Gastrocnemius medialis (tissue), 4 donors: ENCODE measurements at regions not wholly inside any gene's neighbourhood (a gene's known extent, or its start where the extent isn't known, plus 50 kb on each side); places are given as distances from the start of the nearest gene placed in this dataset.

ENCODE experiments used
- ATAC-seq, 2 donors: fragments of 150-250 bp; one replicate each; pipeline ENCODE4 v1.9.1; 2016
- DNase-seq, 2 donors: peaks; one replicate each; pipeline ENCODE4 v3.0.0-alpha.2; 2019
- H3K27ac ChIP-seq, 4 donors: fragments of 200-600 bp; sonication (generic); 1 replicate in 1 of 4; 2 replicates in 3 of 4; pipeline ENCODE4 v1.5.1; 2016 to 2018; ENCODE audit warnings: mild to moderate bottlenecking in 2 of 4, moderate library complexity in 1 of 4
- H3K27me3 ChIP-seq, 3 donors: fragments of 200-600 bp; sonication (generic) in 2 of 3; 1 replicate in 1 of 3; 2 replicates in 2 of 3; pipeline versions ENCODE4 v1.5.1 to v1.6.0; 2016 to 2019; ENCODE audit warnings: mild to moderate bottlenecking in 1 of 3, moderate library complexity in 1 of 3
- H3K36me3 ChIP-seq, 2 donors: fragments of 200-600 bp; sonication (generic) in 1 of 2; one replicate each; pipeline ENCODE4 v1.5.1; 2017 to 2018
- H3K4me1 ChIP-seq, 2 donors: fragments of 200-600 bp; sonication (generic) in 1 of 2; one replicate each; pipeline ENCODE4 v1.5.1; 2016 to 2017; ENCODE audit warnings: mild to moderate bottlenecking in 2 of 2
- H3K4me3 ChIP-seq, 4 donors: fragments of 200-600 bp; sonication (generic) in 3 of 4; 1 replicate in 1 of 4; 2 replicates in 3 of 4; pipeline ENCODE4 v1.5.1; 2016 to 2019; ENCODE audit warnings: mild to moderate bottlenecking in 2 of 4
- H3K9me3 ChIP-seq, 3 donors: fragments of 200-600 bp; sonication (generic) in 2 of 3; 1 replicate in 1 of 3; 2 replicates in 2 of 3; pipeline ENCODE4 v1.5.1; 2016 to 2019
- CTCF ChIP-seq, 5 experiments: fragments of 450-650 bp in 3 of 5; fragments of 200-600 bp in 2 of 5; sonication (generic) in 2 of 5; IDR thresholded peaks in 4 of 5; conservative IDR thresholded peaks in 1 of 5; 1 replicate in 4 of 5; 2 replicates in 1 of 5; pipeline ENCODE4 v1.5.1; 2016 to 2019; ENCODE audit warnings: antibody characterized with exemption in 5 of 5, mild to moderate bottlenecking in 3 of 5, moderate library complexity in 3 of 5
- POLR2A ChIP-seq, 2 donors: fragments of 450-650 bp; IDR thresholded peaks; one replicate each; pipeline ENCODE4 v1.6.1; 2017; ENCODE audit warnings: antibody characterized with exemption in 2 of 2, mild to moderate bottlenecking in 2 of 2, moderate library complexity in 2 of 2
- in situ Hi-C, 4 donors: fragments of 200-750 bp; cut with MboI; loops; one replicate each; pipeline versions ENCODE4 v1.15.0 to v1.8.0; 2017; ENCODE audit warnings: low sequenced_read_pairs in 4 of 4
- intact Hi-C: fragments of 100-400 bp; cut with DNase I; formaldehyde crosslinking; loops from one replicate; pipeline ENCODE4 v1.15.1; 2023; ENCODE audit warnings: low total_unique reads

- Histone ChIP-seq H3K4me1 (no peaks in the 10 kb centered on the region), H3K27ac (no peak overlapping the region), H3K27me3 (no peaks in the 10 kb centered on the region), H3K36me3 (no peaks in the 10 kb centered on the region), H3K4me3 (no peak overlapping the region), H3K9me3 (no peaks in the 10 kb centered on the region)
- in situ Hi-C loops (no loop called here), intact Hi-C loops (no loop called here)
- ATAC-seq: no peak
- no peak for DNase-seq
- TF ChIP-seq CTCF (IDR thresholded peaks at IDR 0.05 in 4 of 5, conservative IDR thresholded peaks at IDR 0.05 in 1 of 5): no peak
- no peak for TF ChIP-seq POLR2A (IDR thresholded peaks at IDR 0.05)
Measured at GRCh38 chr22:34508797-34509196, 557.2 kb upstream of the ISX start.

GRCh38 chr22:34526681-34527080, 539.3 kb upstream of the ISX start:
- DNase-seq: no peak
- TF ChIP-seq CTCF (IDR thresholded peaks at IDR 0.05 in 4 of 5, conservative IDR thresholded peaks at IDR 0.05 in 1 of 5) (no peak), POLR2A (IDR thresholded peaks at IDR 0.05) (no peak)
- intact Hi-C loops: no loop called here

GRCh38 chr22:34534101-34534500, 531.9 kb upstream of the ISX start:
- DNase-seq (no peak), ATAC-seq (no peak)
- no peak overlapping the region for H3K4me3 ChIP-seq
- in situ Hi-C loops (no loop called here), intact Hi-C loops (no loop called here)
- no peaks in the 10 kb centered on the region for H3K9me3 ChIP-seq
- H3K27ac ChIP-seq: no peak overlapping the region
- TF ChIP-seq CTCF (IDR thresholded peaks at IDR 0.05 in 4 of 5, conservative IDR thresholded peaks at IDR 0.05 in 1 of 5): no peak
- H3K36me3 ChIP-seq: no peaks in the 10 kb centered on the region
- H3K4me1 ChIP-seq: no peaks in the 10 kb centered on the region
- no peaks in the 10 kb centered on the region for H3K27me3 ChIP-seq

More at GRCh38 chr22:34526681-34527080, 539.3 kb upstream of the ISX start:
- Histone ChIP-seq H3K4me3 (no peak overlapping the region), H3K4me1 (no peaks in the 10 kb centered on the region), H3K36me3 (no peaks in the 10 kb centered on the region), H3K27ac (no peak overlapping the region), H3K9me3 (no peaks in the 10 kb centered on the region), H3K27me3 (no peaks in the 10 kb centered on the region)
- ATAC-seq: no peak
- in situ Hi-C loops: no loop called here

- DNase-seq: no peak
- no peak overlapping the region for H3K4me3 ChIP-seq
- no peak overlapping the region for H3K27ac ChIP-seq
- TF ChIP-seq CTCF (IDR thresholded peaks at IDR 0.05 in 4 of 5, conservative IDR thresholded peaks at IDR 0.05 in 1 of 5) (no peak), POLR2A (IDR thresholded peaks at IDR 0.05) (no peak)
- H3K9me3 ChIP-seq: no peaks in the 10 kb centered on the region
- intact Hi-C loops (no loop called here), in situ Hi-C loops (no loop called here)
- no peak for ATAC-seq
- H3K4me1 ChIP-seq: no peaks in the 10 kb centered on the region
- no peaks in the 10 kb centered on the region for H3K36me3 ChIP-seq
- H3K27me3 ChIP-seq: no peaks in the 10 kb centered on the region
Measured at GRCh38 chr22:34567367-34567766, 498.6 kb upstream of the ISX start.

- no peak overlapping the region for H3K4me3 ChIP-seq
- no peaks in the 10 kb centered on the region for H3K27me3 ChIP-seq
- H3K9me3 ChIP-seq: no peaks in the 10 kb centered on the region
- H3K4me1 ChIP-seq: no peaks in the 10 kb centered on the region
- DNase-seq (no peak), ATAC-seq (no peak)
- TF ChIP-seq POLR2A (IDR thresholded peaks at IDR 0.05): no peak
- TF ChIP-seq CTCF (IDR thresholded peaks at IDR 0.05 in 4 of 5, conservative IDR thresholded peaks at IDR 0.05 in 1 of 5): no peak
- in situ Hi-C loops: no loop called here
- intact Hi-C loops: no loop called here
- H3K27ac ChIP-seq: no peak overlapping the region
- H3K36me3 ChIP-seq: no peaks in the 10 kb centered on the region
Measured at GRCh38 chr22:34570408-34570807, 495.6 kb upstream of the ISX start.
